Testis (tissue), 2 donors: ENCODE measurements at regions not wholly inside any gene's neighbourhood (a gene's known extent, or its start where the extent isn't known, plus 50 kb on each side); places are given as distances from the start of the nearest gene placed in this dataset.

Experiments used
- CTCF ChIP-seq, 3 experiments: fragments of 450-650 bp in 2 of 3; fragments of 200-600 bp in 1 of 3; sonication (generic) in 1 of 3; IDR thresholded peaks; one replicate each; pipeline ENCODE4 v1.5.1; 2016 to 2019; ENCODE audit warnings: antibody characterized with exemption in 3 of 3, mild to moderate bottlenecking in 2 of 3, moderate library complexity in 1 of 3
- POLR2A ChIP-seq: fragments of 450-650 bp; IDR thresholded peaks from one replicate; pipeline ENCODE4 v1.6.1; 2017; ENCODE audit warnings: antibody characterized with exemption, mild to moderate bottlenecking, moderate library complexity

- TF ChIP-seq CTCF (IDR thresholded peaks at IDR 0.05): no peak
- no peak for TF ChIP-seq POLR2A
These were observed 257.5 kb downstream of the ENGASE start for GRCh38 chr17:79332011-79332554.
